ENCODE measurements at regions not wholly inside any gene's neighbourhood (a gene's known extent, or its start where the extent isn't known, plus 50 kb on each side); places are given as distances from the start of the nearest gene placed in this dataset.

GRCh38 chr2:81650048-81650971 is 1345.8 kb upstream of the LRRTM1 start:
- ATAC-seq (no peak), FAIRE-seq (no peak), DNase-seq (ENCODE audit: low read depth in 1 of 2, low spot score in 1 of 2) (peak in 1 of 2 experiments; percentile 6)
- TF ChIP-seq POLR2A (IDR thresholded peaks at IDR 0.05; ENCODE audit: low read length) = no peak
- no peak for TF ChIP-seq BHLHE40 (IDR thresholded peaks at IDR 0.05; ENCODE audit: low read depth, low read length)
- TF ChIP-seq REST (IDR thresholded peaks at IDR 0.05) = no peak
- no peak for TF ChIP-seq EHF (CRISPR knock-in tag; IDR thresholded peaks at IDR 0.05)
- no peak for TF ChIP-seq FOXS1 (CRISPR knock-in tag; IDR thresholded peaks at IDR 0.05)
- no peak for TF ChIP-seq EP300 (IDR thresholded peaks at IDR 0.05)
- no peak overlapping the region for H3K4me3 ChIP-seq
- no peaks in the 10 kb centered on the region; the same call in 2 of the 3 replicates for H3K9me3 ChIP-seq
- POLR2A ChIA-PET = no interaction called here
- H3K4me1 ChIP-seq = no peaks in the 10 kb centered on the region
- WGBS (ENCODE audit: missing lambda C conversion rate) = 12% methylated on average over 6 of the region's 6 CpGs
- H3K27ac ChIP-seq = no peak overlapping the region
- CTCF ChIA-PET = no interaction called here
- H3K4me2 ChIP-seq = no peak overlapping the region

GRCh38 chr2:81648806-81649205 is 1344.3 kb upstream of the LRRTM1 start:
- POLR2A ChIA-PET = no interaction called here
- no peak for DNase-seq (ENCODE audit: low read depth in 1 of 2, low spot score in 1 of 2)
- no peak for ATAC-seq
- FAIRE-seq = no peak
- TF ChIP-seq MAFK (IDR thresholded peaks at IDR 0.05; ENCODE audit: partially characterized antibody) (no peak), PBX3 (IDR thresholded peaks at IDR 0.05) (no peak)
- Histone ChIP-seq H3K4me1 (no peaks in the 10 kb centered on the region), H3K4me2 (no peak overlapping the region), H3K9me3 (peaks cover 6% of the 10 kb centered on the region; the same call in 1 of the 3 replicates), H3K27ac (no peak overlapping the region), H3K4me3 (no peak overlapping the region)
- CTCF ChIA-PET = interaction anchor here (0.8 kb wide), 1 partner anchor 66 kb away, joined by 3 read pairs; no protein-coding TSS in a partner anchor

- TF ChIP-seq HES2 (IDR thresholded peaks at IDR 0.05) (no peak), USF2 (IDR thresholded peaks at IDR 0.05) (no peak), NFE2L2 (conservative IDR thresholded peaks at IDR 0.05; ENCODE audit: low read length) (no peak), KDM5A (IDR thresholded peaks at IDR 0.05) (no peak), TP53 (CRISPR knock-in tag; IDR thresholded peaks at IDR 0.05) (no peak), ATOH8 (CRISPR knock-in tag; IDR thresholded peaks at IDR 0.05; ENCODE audit: low read depth) (no peak), HOXA7 (CRISPR knock-in tag; IDR thresholded peaks at IDR 0.05) (no peak), RARB (CRISPR knock-in tag; IDR thresholded peaks at IDR 0.05) (no peak), TFCP2L1 (CRISPR knock-in tag; IDR thresholded peaks at IDR 0.05) (no peak), E2F6 (IDR thresholded peaks at IDR 0.05; ENCODE audit: borderline replicate concordance, low read depth) (no peak), ZNF302 (CRISPR knock-in tag; IDR thresholded peaks at IDR 0.05) (no peak), REST (IDR thresholded peaks at IDR 0.05) (no peak), FOSL2 (IDR thresholded peaks at IDR 0.05) (no peak), FOSL2 (CRISPR knock-in tag; IDR thresholded peaks at IDR 0.05) (no peak), ZFP36 (IDR thresholded peaks at IDR 0.05; ENCODE audit: borderline replicate concordance, partially characterized antibody) (no peak), FOSB (CRISPR knock-in tag; IDR thresholded peaks at IDR 0.05) (no peak)
- Histone ChIP-seq H3K4me3 (no peak overlapping the region), H3K4me1 (no peaks in the 10 kb centered on the region), H3K4me2 (no peak overlapping the region), H3K27ac (no peak overlapping the region), H3K9me3 (peaks cover 6% of the 10 kb centered on the region; the same call in 1 of the 3 replicates)
- no peak for FAIRE-seq
- ChIA-PET POLR2A (no interaction called here), CTCF (no interaction called here)
- DNase-seq (ENCODE audit: low read depth in 1 of 2, low spot score in 1 of 2) = no peak
- WGBS (ENCODE audit: missing lambda C conversion rate) = 26% methylated on average over 5 of the region's 5 CpGs
- no peak for ATAC-seq
Observed at GRCh38 chr2:81648370-81648769, 1343.8 kb upstream of the LRRTM1 start.
